K562 (cell line): ENCODE measurements at regions not wholly inside any gene's neighbourhood (a gene's known extent, or its start where the extent isn't known, plus 50 kb on each side); places are given as distances from the start of the nearest gene placed in this dataset.

Source experiments
- ATAC-seq: fragments of 200-7000 bp; cut with Tn5 transposase; 3 replicates; pipeline ENCODE4 v1.9.1; 2020; ENCODE audit warnings: moderate library complexity
- BruUV-seq: library from RNA; stranded (reverse); fragments of 400-500 nt; replicated peaks from 2 replicates; lab custom pipeline; 2021; lab: Mats Ljungman, UMichigan
- CTCF ChIA-PET: fragments of 300-600 bp; formaldehyde crosslinking; extraction: SDS; loops from one replicate; lab custom pipeline; 2021; ENCODE audit warnings: low intra/inter-chr PET ratio; lab: Yijun Ruan, JAX
- POLR2A ChIA-PET: fragments of 300-600, 350-650 bp; sonication (Branson Sonifier 250); formaldehyde crosslinking; extraction: SDS; loops from one replicate; lab custom pipeline; 2021; ENCODE audit warnings: antibody characterized with exemption, inconsistent platforms; lab: Yijun Ruan, JAX
- DNase-seq, 4 experiments: peaks; one replicate each; pipeline versions ENCODE4 v3.0.0 to v3.0.0-alpha.2; 2011 to 2018; ENCODE audit warnings: low spot score in 3 of 4, mixed read lengths in 3 of 4; ENCODE audit errors: extremely low read depth in 1 of 4
- FAIRE-seq: peaks from 2 replicates; lab custom pipeline; 2011; peaks lifted over from hg19 to GRCh38; lab: Jason Lieb, UNC
- H2AFZ ChIP-seq: 2 replicates; pipeline ENCODE4 v1.6.0; 2011; ENCODE audit warnings: low read depth, low read length, control low read depth, inconsistent platforms
- H3K27ac ChIP-seq: fragments of 200-600 bp; 3 replicates; pipeline ENCODE4 v1.8.0; 2011; ENCODE audit warnings: low read depth, mild to moderate bottlenecking, control low read depth, inconsistent platforms, low read length, moderate library complexity, mixed read lengths; ENCODE audit errors: extremely low read depth
- H3K27me3 ChIP-seq, 2 experiments: fragments of 300-600 bp in 1 of 2; 2 replicates in 1 of 2; 3 replicates in 1 of 2; pipeline versions ENCODE4 v1.6.0 to v1.8.0; 2011; ENCODE audit warnings: inconsistent platforms in 2 of 2, low read length in 2 of 2, mild to moderate bottlenecking in 1 of 2, mixed read lengths in 1 of 2, moderate library complexity in 1 of 2; ENCODE audit not compliant: control insufficient read depth in 2 of 2, insufficient read depth in 2 of 2
- H3K36me3 ChIP-seq: fragments of 300-600 bp; 3 replicates; pipeline ENCODE4 v1.8.0; 2011; ENCODE audit warnings: mild to moderate bottlenecking, low read length, inconsistent platforms; ENCODE audit not compliant: control insufficient read depth, insufficient read depth
- H3K4me1 ChIP-seq, 2 experiments: fragments of 200-600 bp in 1 of 2; replicated peaks in 1 of 2; 2 replicates in 1 of 2; 3 replicates in 1 of 2; pipeline versions ENCODE4 v1.5.1 to v1.8.0; 2011; ENCODE audit warnings: inconsistent platforms in 2 of 2, low read length in 2 of 2, mild to moderate bottlenecking in 1 of 2, mixed read lengths in 1 of 2, moderate library complexity in 1 of 2; ENCODE audit not compliant: control insufficient read depth in 2 of 2, insufficient read depth in 2 of 2
- H3K4me2 ChIP-seq: 2 replicates; pipeline ENCODE4 v1.6.1; 2011; ENCODE audit warnings: low read length, control low read depth, inconsistent platforms, mixed read lengths; ENCODE audit not compliant: insufficient read depth
- H3K4me3 ChIP-seq: fragments of 200-600 bp; sonication (generic), shearing (Covaris generic); 2 replicates; pipeline ENCODE4 v1.5.1; 2016; ENCODE audit warnings: control low read depth, inconsistent platforms
- H3K79me2 ChIP-seq: fragments of 200-600 bp; 3 replicates; pipeline ENCODE4 v1.8.0; 2011; ENCODE audit warnings: low read length, inconsistent platforms; ENCODE audit not compliant: control insufficient read depth, insufficient read depth
- H3K9ac ChIP-seq, 2 experiments: 2 replicates each; pipeline versions ENCODE4 v1.6.0 to v1.6.1; 2011; ENCODE audit warnings: low read depth in 2 of 2, low read length in 2 of 2, control low read depth in 1 of 2, inconsistent platforms in 1 of 2, mild to moderate bottlenecking in 1 of 2, mixed read lengths in 1 of 2; ENCODE audit not compliant: insufficient read depth in 1 of 2
- H3K9me1 ChIP-seq: one replicate; pipeline ENCODE4 v1.6.0; 2011; ENCODE audit warnings: inconsistent platforms, mild to moderate bottlenecking, low read length, moderate library complexity; ENCODE audit not compliant: control insufficient read depth, insufficient read depth
- H3K9me3 ChIP-seq: replicated peaks from 2 replicates; pipeline ENCODE4 v1.5.1; 2011; ENCODE audit warnings: low read depth, low read length, inconsistent platforms; ENCODE audit not compliant: control insufficient read depth, insufficient read depth
- H4K20me1 ChIP-seq: replicated peaks from 2 replicates; pipeline ENCODE4 v1.6.1; 2011; ENCODE audit warnings: low read length, inconsistent platforms, mixed read lengths; ENCODE audit not compliant: control insufficient read depth, insufficient read depth
- ELF1 ChIP-seq: fragments of 200-800 bp; sonication (Bioruptor generic); IDR thresholded peaks from 2 replicates; pipeline ENCODE4 v1.6.1; 2016; ENCODE audit warnings: missing genetic modification characterization, missing compliant biosample characterization
- HMGN3 ChIP-seq: IDR thresholded peaks from 2 replicates; pipeline ENCODE4 v1.6.1; 2011; ENCODE audit warnings: borderline replicate concordance, low read depth, mild to moderate bottlenecking, mixed read lengths, low read length; ENCODE audit not compliant: insufficient read length; ENCODE audit errors: extremely low read depth
- MAFF ChIP-seq: IDR thresholded peaks from 2 replicates; pipeline ENCODE4 v1.6.1; 2012; ENCODE audit warnings: low read length, improper control_type of control experiment
- MAFG ChIP-seq: fragments of 450-650 bp; conservative IDR thresholded peaks from 2 replicates; pipeline ENCODE4 v1.6.1; 2016; ENCODE audit warnings: missing genetic modification characterization, missing compliant biosample characterization
- NFE2 ChIP-seq: IDR thresholded peaks from 2 replicates; pipeline ENCODE4 v1.6.1; 2014; ENCODE audit warnings: antibody characterized with exemption, low read depth
- NFE2L1 ChIP-seq: fragments of 450-650 bp; IDR thresholded peaks from 2 replicates; pipeline ENCODE4 v1.6.1; 2016; ENCODE audit warnings: missing genetic modification characterization, low read depth, mild to moderate bottlenecking, missing compliant biosample characterization, moderate library complexity, borderline replicate concordance
- NFIC ChIP-seq: fragments of 450-650 bp; IDR thresholded peaks from 2 replicates; pipeline ENCODE4 v1.6.1; 2017; ENCODE audit warnings: mild to moderate bottlenecking, inconsistent platforms
- PHTF2 ChIP-seq: fragments of 250-450 bp; sonication (Bioruptor Pico); IDR thresholded peaks from 2 replicates; pipeline ENCODE4 v1.5.0; 2021; ENCODE audit warnings: mild to moderate bottlenecking
- SMARCA5 ChIP-seq: fragments of 450-650 bp; IDR thresholded peaks from 2 replicates; pipeline ENCODE4 v1.6.1; 2016
- WGBS: fragments of 100-300 bp; shearing (Covaris generic); methylation state at CpG from one replicate; pipeline ENCODE4 v1.1.6; 2016; ENCODE audit warnings: low coverage, mixed read lengths; ENCODE audit not compliant: insufficient coverage; ENCODE audit errors: missing lambda C conversion rate; 5-methylcytosine and 5-hydroxymethylcytosine counted together
- in situ Hi-C: fragments of 300-500 bp; cut with MboI; formaldehyde crosslinking; loops from 4 replicates; pipeline ENCODE4 v1.15.0; 2018; ENCODE audit warnings: inconsistent platforms, mixed read lengths
- intact Hi-C: fragments of 100-400 bp; cut with micrococcal nuclease; formaldehyde crosslinking; loops from 2 replicates; pipeline ENCODE4 v1.14.2; 2022
- TF ChIP-seq, protein P1 (sequence below), 3 experiments: fragments of 200-800 bp in 1 of 3; fragments of 250-450 bp in 1 of 3; fragments of 450-650 bp in 1 of 3; sonication (Bioruptor Pico) in 1 of 3; sonication (Bioruptor generic) in 1 of 3; formaldehyde crosslinking in 1 of 3; IDR thresholded peaks; 2 replicates each; pipeline versions ENCODE4 v1.6.1 to v1.8.0; 2016 to 2022; ENCODE audit warnings: mild to moderate bottlenecking in 2 of 3, missing genetic modification characterization in 2 of 3, missing compliant biosample characterization in 1 of 3, moderate library complexity in 1 of 3

DNA sequence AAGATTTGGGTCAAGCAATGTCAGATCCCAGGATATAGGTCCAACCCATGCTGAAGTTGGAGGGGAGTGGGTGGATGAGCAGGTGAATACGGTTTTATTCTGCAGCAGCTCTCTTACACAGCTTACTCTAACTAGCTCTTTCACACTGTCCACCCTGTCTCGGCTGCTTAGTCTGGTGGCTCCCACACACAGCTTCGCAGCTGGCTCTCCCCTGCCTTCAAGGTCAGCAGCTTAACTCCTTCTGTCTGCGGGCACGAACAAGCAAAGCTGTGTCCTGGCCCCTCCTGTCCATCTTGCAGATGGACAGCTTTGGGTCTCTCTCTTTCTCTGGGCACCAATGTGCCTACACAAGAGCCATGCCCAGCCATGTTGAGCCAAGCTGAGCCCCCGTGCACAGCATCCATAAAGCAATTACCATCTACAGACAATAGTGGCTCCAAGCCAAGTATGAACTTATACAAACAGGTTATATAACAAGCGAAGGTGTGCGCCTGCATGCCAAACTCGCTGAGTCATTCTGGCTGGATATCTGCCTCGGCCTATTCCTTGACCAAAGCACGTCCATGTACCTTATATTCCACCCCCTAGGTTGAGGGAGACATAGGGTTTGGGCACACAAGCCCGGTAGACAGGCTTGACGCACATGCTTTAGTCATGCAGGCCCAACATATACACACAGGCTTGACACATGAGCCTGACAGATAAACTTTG lies 1307.8 kb upstream of the RAG2 start:
- no peak for TF ChIP-seq ELF1 (tag)
- no peak for TF ChIP-seq HMGN3
- TF ChIP-seq MAFF = peak; percentile 28
- no peak for TF ChIP-seq SMARCA5
- TF ChIP-seq NFE2L1 (tag) = peak; percentile 22; the same call in 1 of the 2 replicates
- peak; percentile 25; the same call in 1 of the 2 replicates for TF ChIP-seq NFIC
- TF ChIP-seq MAFG = peak; percentile 65; the same call in 1 of the 2 replicates
- TF ChIP-seq, protein P1, sequence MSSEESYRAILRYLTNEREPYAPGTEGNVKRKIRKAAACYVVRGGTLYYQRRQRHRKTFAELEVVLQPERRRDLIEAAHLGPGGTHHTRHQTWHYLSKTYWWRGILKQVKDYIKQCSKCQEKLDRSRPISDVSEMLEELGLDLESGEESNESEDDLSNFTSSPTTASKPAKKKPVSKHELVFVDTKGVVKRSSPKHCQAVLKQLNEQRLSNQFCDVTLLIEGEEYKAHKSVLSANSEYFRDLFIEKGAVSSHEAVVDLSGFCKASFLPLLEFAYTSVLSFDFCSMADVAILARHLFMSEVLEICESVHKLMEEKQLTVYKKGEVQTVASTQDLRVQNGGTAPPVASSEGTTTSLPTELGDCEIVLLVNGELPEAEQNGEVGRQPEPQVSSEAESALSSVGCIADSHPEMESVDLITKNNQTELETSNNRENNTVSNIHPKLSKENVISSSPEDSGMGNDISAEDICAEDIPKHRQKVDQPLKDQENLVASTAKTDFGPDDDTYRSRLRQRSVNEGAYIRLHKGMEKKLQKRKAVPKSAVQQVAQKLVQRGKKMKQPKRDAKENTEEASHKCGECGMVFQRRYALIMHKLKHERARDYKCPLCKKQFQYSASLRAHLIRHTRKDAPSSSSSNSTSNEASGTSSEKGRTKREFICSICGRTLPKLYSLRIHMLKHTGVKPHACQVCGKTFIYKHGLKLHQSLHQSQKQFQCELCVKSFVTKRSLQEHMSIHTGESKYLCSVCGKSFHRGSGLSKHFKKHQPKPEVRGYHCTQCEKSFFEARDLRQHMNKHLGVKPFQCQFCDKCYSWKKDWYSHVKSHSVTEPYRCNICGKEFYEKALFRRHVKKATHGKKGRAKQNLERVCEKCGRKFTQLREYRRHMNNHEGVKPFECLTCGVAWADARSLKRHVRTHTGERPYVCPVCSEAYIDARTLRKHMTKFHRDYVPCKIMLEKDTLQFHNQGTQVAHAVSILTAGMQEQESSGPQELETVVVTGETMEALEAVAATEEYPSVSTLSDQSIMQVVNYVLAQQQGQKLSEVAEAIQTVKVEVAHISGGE (CRISPR knock-in tag; IDR thresholded peaks at IDR 0.05) = no peak
- TF ChIP-seq PHTF2 (CRISPR knock-in tag) = no peak
- TF ChIP-seq NFE2 = peak; percentile 29; the same call in 1 of the 2 replicates
- TF ChIP-seq, all 486 proteins: peak for 5
- BruUV-seq = no TSS peak
- CTCF ChIA-PET = no interaction called here

More for the DNA sequence above, 1307.8 kb upstream of the RAG2 start:
- Histone ChIP-seq H3K27ac (no peak overlapping the region), H2AFZ (0 out of 2 replicates have a peak overlapping the region, but pooled peaks have one; percentile 24), H3K9ac (no peak overlapping the region), H4K20me1 (no peaks in the 10 kb centered on the region), H3K36me3 (no peaks in the 10 kb centered on the region), H3K9me1 (no peaks in the 10 kb centered on the region), H3K27me3 (no peaks in the 10 kb centered on the region), H3K4me2 (no peak overlapping the region), H3K4me1 (no peaks in the 10 kb centered on the region; a peak in 1 of 5 replicates), H3K79me2 (no peaks in the 10 kb centered on the region), H3K4me3 (no peak overlapping the region), H3K9me3 (no peaks in the 10 kb centered on the region)
- ATAC-seq (no peak), DNase-seq (peak in 1 of 4 experiments; percentile 9), FAIRE-seq (no peak)
- POLR2A ChIA-PET = no interaction called here
- 3% methylated on average over 13 of the region's 13 CpGs for WGBS
- in situ Hi-C loops = no loop called here
- intact Hi-C loops = no loop called here
